Stomach (tissue), 8 donors: ENCODE measurements at regions not wholly inside any gene's neighbourhood (a gene's known extent, or its start where the extent isn't known, plus 50 kb on each side); places are given as distances from the start of the nearest gene placed in this dataset.

ENCODE experiments used
- DNase-seq, 2 donors: peaks; one replicate each; pipeline versions ENCODE4 v3.0.0 to v3.0.0-alpha.2; 2013 to 2019
- H3K27ac ChIP-seq, 5 donors: fragments of 200-600 bp in 4 of 5; sonication (generic) in 4 of 5; one replicate each; pipeline ENCODE4 v1.5.1; 2013 to 2019; ENCODE audit warnings: mild to moderate bottlenecking in 1 of 5, moderate library complexity in 1 of 5
- H3K27me3 ChIP-seq, 3 donors: fragments of 200-600 bp; sonication (generic); one replicate each; pipeline ENCODE4 v1.5.1; 2017 to 2019; ENCODE audit warnings: mixed run types in 1 of 3
- H3K36me3 ChIP-seq, 4 donors: fragments of 200-600 bp; sonication (generic); 1 replicate in 3 of 4; 2 replicates in 1 of 4; pipeline ENCODE4 v1.5.1; 2016 to 2019
- H3K4me1 ChIP-seq, 4 donors: fragments of 200-600 bp; sonication (generic); one replicate each; pipeline ENCODE4 v1.5.1; 2016 to 2019
- H3K4me3 ChIP-seq, 4 donors: fragments of 200-600 bp; sonication (generic) in 3 of 4; one replicate each; pipeline ENCODE4 v1.5.1; 2016 to 2019; ENCODE audit warnings: mild to moderate bottlenecking in 1 of 4
- H3K9me3 ChIP-seq, 4 donors: fragments of 200-600 bp; sonication (generic); one replicate each; pipeline ENCODE4 v1.5.1; 2016 to 2019
- CTCF ChIP-seq, 7 experiments: fragments of 450-650 bp in 4 of 7; fragments of 200-600 bp in 3 of 7; sonication (generic) in 3 of 7; IDR thresholded peaks; one replicate each; pipeline ENCODE4 v1.5.1; 2016 to 2019; ENCODE audit warnings: antibody characterized with exemption in 7 of 7, control low read depth in 2 of 7, mild to moderate bottlenecking in 1 of 7
- EP300 ChIP-seq: sonication (generic); formaldehyde crosslinking; IDR thresholded peaks from one replicate; pipeline ENCODE4 v1.6.1; 2017; ENCODE audit warnings: antibody characterized with exemption
- POLR2A ChIP-seq, 4 donors: fragments of 450-650 bp; IDR thresholded peaks; one replicate each; pipeline ENCODE4 v1.6.1; 2016; ENCODE audit warnings: antibody characterized with exemption in 4 of 4, control low read depth in 2 of 4, mild to moderate bottlenecking in 1 of 4, moderate library complexity in 1 of 4
- POLR2AphosphoS5 ChIP-seq, 3 donors: sonication (generic); formaldehyde crosslinking; IDR thresholded peaks; one replicate each; pipeline ENCODE4 v1.6.1; 2016; ENCODE audit warnings: antibody characterized with exemption in 3 of 3
- WGBS, 5 donors: extraction: QIAGEN DNeasy Blood & Tissue Kit in 3 of 5; methylation state at CpG; one replicate each; pipeline versions ENCODE4 v1.1.5 to v1.1.7; 2013 to 2018; 5-methylcytosine and 5-hydroxymethylcytosine counted together
- intact Hi-C: fragments of 100-400 bp; cut with DNase I; formaldehyde crosslinking; loops from one replicate; pipeline ENCODE4 v1.15.1; 2023; ENCODE audit warnings: low total_unique reads
- donor health status: healthy with polysubstance abuse.
- donor health status: Bipolar disorder and iron deficiency.
- donor health status: healthy.

- WGBS, 5 donors = 78 to 85% (median 81%) methylated on average over 12 to 13 of the region's 13 CpGs
- H3K4me1 ChIP-seq = no peaks in the 10 kb centered on the region
- peaks cover 0 to 10% (median 0%) of the 10 kb centered on the region in 4 donors for H3K9me3 ChIP-seq
- DNase-seq = peak in 1 of 2 donors; percentile 11
- H3K27ac ChIP-seq = no peak overlapping the region
- peaks cover 0 to 3% (median 0%) of the 10 kb centered on the region in 3 donors for H3K27me3 ChIP-seq
- TF ChIP-seq EP300 = no peak
- no peak for TF ChIP-seq CTCF (IDR thresholded peaks at IDR 0.05)
- TF ChIP-seq POLR2AphosphoS5 (IDR thresholded peaks at IDR 0.05) = no peak
- TF ChIP-seq POLR2A (IDR thresholded peaks at IDR 0.05) = no peak
- intact Hi-C loops = no loop called here
- H3K4me3 ChIP-seq = no peak overlapping the region
- no peaks in the 10 kb centered on the region for H3K36me3 ChIP-seq
Observed at GRCh38 chr10:124239696-124240095, 146.3 kb upstream of the CHST15 start.

- Histone ChIP-seq H3K36me3 (no peaks in the 10 kb centered on the region), H3K27me3 (peaks cover 0 to 3% (median 0%) of the 10 kb centered on the region in 3 donors), H3K9me3 (peaks cover 0 to 10% (median 0%) of the 10 kb centered on the region in 4 donors), H3K4me3 (no peak overlapping the region), H3K27ac (no peak overlapping the region), H3K4me1 (no peaks in the 10 kb centered on the region)
- WGBS, 5 donors = 45 to 67% (median 53%) methylated on average over 2 of the region's 2 CpGs
- no peak for DNase-seq
- intact Hi-C loops = no loop called here
- TF ChIP-seq POLR2A (IDR thresholded peaks at IDR 0.05) (no peak), CTCF (IDR thresholded peaks at IDR 0.05) (no peak), POLR2AphosphoS5 (IDR thresholded peaks at IDR 0.05) (no peak), EP300 (no peak)
Observed at GRCh38 chr10:124239134-124239533, 145.7 kb upstream of the CHST15 start.

GRCh38 chr10:124238367-124238766, 145.0 kb upstream of the CHST15 start:
- peaks cover 0 to 3% (median 0%) of the 10 kb centered on the region in 3 donors for H3K27me3 ChIP-seq
- peaks cover 0 to 10% (median 0%) of the 10 kb centered on the region in 4 donors for H3K9me3 ChIP-seq
- H3K27ac ChIP-seq = no peak overlapping the region
- no peak for DNase-seq
- H3K4me3 ChIP-seq = no peak overlapping the region
- WGBS, 5 donors = 81 to 92% (median 87%) methylated on average over 8 of the region's 8 CpGs
- no peak for TF ChIP-seq EP300
- no peaks in the 10 kb centered on the region for H3K36me3 ChIP-seq
- intact Hi-C loops = no loop called here
- no peaks in the 10 kb centered on the region for H3K4me1 ChIP-seq

- no peak for DNase-seq
- Histone ChIP-seq H3K9me3 (peaks cover 0 to 10% (median 0%) of the 10 kb centered on the region in 4 donors), H3K4me1 (no peaks in the 10 kb centered on the region), H3K27me3 (peaks cover 0 to 3% (median 0%) of the 10 kb centered on the region in 3 donors), H3K27ac (no peak overlapping the region), H3K4me3 (no peak overlapping the region), H3K36me3 (no peaks in the 10 kb centered on the region)
- TF ChIP-seq EP300 (no peak), CTCF (IDR thresholded peaks at IDR 0.05) (no peak), POLR2AphosphoS5 (IDR thresholded peaks at IDR 0.05) (no peak), POLR2A (IDR thresholded peaks at IDR 0.05) (no peak)
- WGBS, 5 donors = 74 to 82% (median 76%) methylated on average over 3 of the region's 3 CpGs
- intact Hi-C loops = no loop called here
Observed at GRCh38 chr10:124237282-124237961, 144.0 kb upstream of the CHST15 start.

- WGBS, 5 donors = 84 to 87% (median 85%) methylated on average over 7 of the region's 7 CpGs
- Histone ChIP-seq H3K4me1 (no peaks in the 10 kb centered on the region), H3K36me3 (no peaks in the 10 kb centered on the region), H3K9me3 (peaks cover 0 to 10% (median 0%) of the 10 kb centered on the region in 4 donors), H3K4me3 (no peak overlapping the region), H3K27me3 (peaks cover 0 to 3% (median 0%) of the 10 kb centered on the region in 3 donors), H3K27ac (no peak overlapping the region)
- no peak for TF ChIP-seq EP300
- no peak for TF ChIP-seq POLR2A (IDR thresholded peaks at IDR 0.05)
- no peak for TF ChIP-seq CTCF (IDR thresholded peaks at IDR 0.05)
- TF ChIP-seq POLR2AphosphoS5 (IDR thresholded peaks at IDR 0.05) = no peak
- peak in 1 of 2 donors; percentile 10 for DNase-seq
- intact Hi-C loops = no loop called here
Observed at GRCh38 chr10:124236816-124237215, 143.4 kb upstream of the CHST15 start.
